Trophoblast cell (in vitro differentiated cells and primary cell): ENCODE measurements at regions not wholly inside any gene's neighbourhood (a gene's known extent, or its start where the extent isn't known, plus 50 kb on each side); places are given as distances from the start of the nearest gene placed in this dataset.

Source experiments
- DNase-seq, 2 donors: peaks; one replicate each; pipeline ENCODE4 v3.0.0-alpha.2; 2016
- H2AFZ ChIP-seq: 2 replicates; pipeline ENCODE4 v1.6.1; 2013; ENCODE audit warnings: low read length, moderate library complexity, mild to moderate bottlenecking; ENCODE audit not compliant: insufficient read depth, poor library complexity
- H2AK5ac ChIP-seq: 2 replicates; pipeline ENCODE4 v1.6.1; 2013; ENCODE audit warnings: mild to moderate bottlenecking, low read length
- H2BK120ac ChIP-seq: 2 replicates; pipeline ENCODE4 v1.6.1; 2013; ENCODE audit warnings: low read length, mild to moderate bottlenecking, moderate library complexity; ENCODE audit not compliant: insufficient read depth, poor library complexity
- H2BK12ac ChIP-seq: 2 replicates; pipeline ENCODE4 v1.6.1; 2013; ENCODE audit warnings: mild to moderate bottlenecking, low read length, moderate library complexity
- H2BK5ac ChIP-seq: 2 replicates; pipeline ENCODE4 v1.6.1; 2013; ENCODE audit warnings: low read length, low read depth, moderate library complexity, mild to moderate bottlenecking; ENCODE audit not compliant: poor library complexity
- H3K14ac ChIP-seq: 2 replicates; pipeline ENCODE4 v1.6.1; 2013; ENCODE audit warnings: mild to moderate bottlenecking, low read length
- H3K18ac ChIP-seq: 2 replicates; pipeline ENCODE4 v1.6.1; 2013; ENCODE audit warnings: mild to moderate bottlenecking, low read length
- H3K23ac ChIP-seq: 2 replicates; pipeline ENCODE4 v1.6.1; 2013; ENCODE audit warnings: low read length
- H3K27ac ChIP-seq: 2 replicates; pipeline ENCODE4 v1.5.1; 2013; ENCODE audit warnings: low read depth, mild to moderate bottlenecking, inconsistent platforms, low read length, moderate library complexity
- H3K27me3 ChIP-seq: 2 replicates; pipeline ENCODE4 v1.6.1; 2013; ENCODE audit warnings: inconsistent platforms, mild to moderate bottlenecking, low read length, moderate library complexity; ENCODE audit not compliant: insufficient read depth
- H3K36me3 ChIP-seq, 2 experiments: 1 replicate in 1 of 2; 2 replicates in 1 of 2; pipeline ENCODE4 v1.6.1; 2013; ENCODE audit warnings: low read length in 2 of 2, mild to moderate bottlenecking in 2 of 2, moderate library complexity in 1 of 2; ENCODE audit not compliant: insufficient read depth in 2 of 2, control insufficient read depth in 1 of 2
- H3K4ac ChIP-seq: 2 replicates; pipeline ENCODE4 v1.6.1; 2013; ENCODE audit warnings: low read depth, mild to moderate bottlenecking, low read length, moderate library complexity
- H3K4me1 ChIP-seq, 2 experiments: 1 replicate in 1 of 2; 2 replicates in 1 of 2; pipeline ENCODE4 v1.6.1; 2013; ENCODE audit warnings: low read length in 2 of 2, mild to moderate bottlenecking in 2 of 2, moderate library complexity in 1 of 2; ENCODE audit not compliant: insufficient read depth in 2 of 2, control insufficient read depth in 1 of 2
- H3K4me2 ChIP-seq: 2 replicates; pipeline ENCODE4 v1.6.1; 2013; ENCODE audit warnings: inconsistent platforms, mild to moderate bottlenecking, low read length, moderate library complexity
- H3K4me3 ChIP-seq: 2 replicates; pipeline ENCODE4 v1.5.1; 2013; ENCODE audit warnings: mild to moderate bottlenecking, low read depth, low read length, inconsistent platforms
- H3K79me1 ChIP-seq: one replicate; pipeline ENCODE4 v1.6.1; 2013; ENCODE audit warnings: low read length
- H3K79me2 ChIP-seq: 2 replicates; pipeline ENCODE4 v1.6.1; 2013; ENCODE audit warnings: low read length, mild to moderate bottlenecking; ENCODE audit not compliant: control insufficient read depth, insufficient read depth, poor library complexity
- H3K9ac ChIP-seq: 2 replicates; pipeline ENCODE4 v1.6.1; 2013; ENCODE audit warnings: mild to moderate bottlenecking, low read length
- H3K9me3 ChIP-seq: 2 replicates; pipeline ENCODE4 v1.6.1; 2013; ENCODE audit warnings: low read depth, mild to moderate bottlenecking, control low read depth, inconsistent platforms, low read length; ENCODE audit not compliant: insufficient read depth
- H4K12ac ChIP-seq: 2 replicates; pipeline ENCODE4 v1.6.1; 2013; ENCODE audit warnings: low read depth, mild to moderate bottlenecking, low read length, moderate library complexity
- H4K8ac ChIP-seq: 2 replicates; pipeline ENCODE4 v1.6.1; 2013; ENCODE audit warnings: low read depth, mild to moderate bottlenecking, low read length, moderate library complexity
- H4K91ac ChIP-seq: one replicate; pipeline ENCODE4 v1.6.1; 2013; ENCODE audit warnings: low read depth, mild to moderate bottlenecking, low read length, moderate library complexity
- WGBS: extraction: QIAGEN DNeasy Blood & Tissue Kit; methylation state at CpG from one replicate; pipeline ENCODE4 v1.1.7; 2013; ENCODE audit warnings: missing lambda C conversion rate; ENCODE audit not compliant: insufficient read length, insufficient coverage; ENCODE audit errors: extremely low coverage; 5-methylcytosine and 5-hydroxymethylcytosine counted together

GRCh38 chrX:137988470-137988869, 422.5 kb downstream of the ZIC3 start:
- Histone ChIP-seq H2BK5ac (no peak overlapping the region), H2AFZ (no peak overlapping the region), H3K79me1 (no peaks in the 10 kb centered on the region), H4K12ac (no peak overlapping the region), H3K9me3 (no peaks in the 10 kb centered on the region), H3K4me2 (no peak overlapping the region), H3K18ac (no peak overlapping the region), H2BK120ac (no peak overlapping the region), H2BK12ac (no peak overlapping the region), H4K8ac (no peak overlapping the region), H3K79me2 (no peaks in the 10 kb centered on the region), H3K36me3 (no peaks in the 10 kb centered on the region), H2AK5ac (no peak overlapping the region), H3K4ac (no peak overlapping the region), H3K4me1 (no peaks in the 10 kb centered on the region), H3K27me3 (no peaks in the 10 kb centered on the region), H3K9ac (no peak overlapping the region), H3K27ac (no peak overlapping the region), H3K23ac (no peak overlapping the region), H3K14ac (no peak overlapping the region), H3K4me3 (no peak overlapping the region), H4K91ac (no peak overlapping the region)
- no peak for DNase-seq
- no CpG with 5 or more reads among the region's 1 CpG for WGBS

GRCh38 chrX:137998619-137999018, 432.7 kb downstream of the ZIC3 start:
- Histone ChIP-seq H3K79me1 (no peaks in the 10 kb centered on the region), H3K9me3 (no peaks in the 10 kb centered on the region), H3K18ac (no peak overlapping the region), H3K4me2 (no peak overlapping the region), H3K23ac (no peak overlapping the region), H2BK120ac (no peak overlapping the region), H2BK5ac (no peak overlapping the region), H3K36me3 (no peaks in the 10 kb centered on the region), H2BK12ac (no peak overlapping the region), H4K12ac (no peak overlapping the region), H3K4me3 (no peak overlapping the region), H3K4ac (no peak overlapping the region), H3K27me3 (no peaks in the 10 kb centered on the region), H4K91ac (no peak overlapping the region), H4K8ac (no peak overlapping the region), H2AK5ac (no peak overlapping the region), H3K14ac (no peak overlapping the region), H3K4me1 (no peaks in the 10 kb centered on the region), H2AFZ (no peak overlapping the region), H3K27ac (no peak overlapping the region), H3K79me2 (no peaks in the 10 kb centered on the region), H3K9ac (no peak overlapping the region)
- DNase-seq, result no peak
- WGBS, result no CpG with 5 or more reads among the region's 1 CpG

GRCh38 chrX:137999071-137999470, 433.1 kb downstream of the ZIC3 start:
- Histone ChIP-seq H3K4me3 (no peak overlapping the region), H4K8ac (no peak overlapping the region), H3K4ac (no peak overlapping the region), H2BK5ac (no peak overlapping the region), H4K91ac (no peak overlapping the region), H3K27ac (no peak overlapping the region), H3K4me2 (no peak overlapping the region), H3K23ac (no peak overlapping the region), H3K4me1 (no peaks in the 10 kb centered on the region), H2BK120ac (no peak overlapping the region), H3K27me3 (no peaks in the 10 kb centered on the region), H2AK5ac (no peak overlapping the region), H2BK12ac (no peak overlapping the region), H2AFZ (no peak overlapping the region), H3K9ac (no peak overlapping the region), H3K14ac (no peak overlapping the region), H3K79me2 (no peaks in the 10 kb centered on the region), H3K79me1 (no peaks in the 10 kb centered on the region), H3K9me3 (no peaks in the 10 kb centered on the region), H3K18ac (no peak overlapping the region), H4K12ac (no peak overlapping the region), H3K36me3 (no peaks in the 10 kb centered on the region)
- WGBS, result no CpG with 5 or more reads among the region's 3 CpGs
- DNase-seq, result no peak

- Histone ChIP-seq H3K79me2 (no peaks in the 10 kb centered on the region), H2BK12ac (no peak overlapping the region), H2BK5ac (no peak overlapping the region), H3K4me1 (no peaks in the 10 kb centered on the region), H2BK120ac (no peak overlapping the region), H4K91ac (no peak overlapping the region), H3K4me2 (no peak overlapping the region), H3K27me3 (no peaks in the 10 kb centered on the region), H3K4ac (no peak overlapping the region), H3K14ac (no peak overlapping the region), H3K23ac (no peak overlapping the region), H3K36me3 (no peaks in the 10 kb centered on the region), H3K9ac (no peak overlapping the region), H4K12ac (no peak overlapping the region), H3K27ac (no peak overlapping the region), H4K8ac (no peak overlapping the region), H3K9me3 (no peaks in the 10 kb centered on the region), H2AK5ac (no peak overlapping the region), H3K79me1 (no peaks in the 10 kb centered on the region), H3K18ac (no peak overlapping the region), H3K4me3 (no peak overlapping the region), H2AFZ (no peak overlapping the region)
- DNase-seq, result no peak
- no CpG with 5 or more reads among the region's 3 CpGs for WGBS
These were observed 433.6 kb downstream of the ZIC3 start for GRCh38 chrX:137999552-137999951.
